HL-60 (cell line): ENCODE measurements at regions not wholly inside any gene's neighbourhood (a gene's known extent, or its start where the extent isn't known, plus 50 kb on each side); places are given as distances from the start of the nearest gene placed in this dataset.

Source experiments
- GABPA ChIP-seq: IDR thresholded peaks from 2 replicates; pipeline ENCODE4 v1.6.1; 2012; ENCODE audit warnings: low read depth
- POLR2AphosphoS5 ChIP-seq: IDR thresholded peaks from 2 replicates; pipeline ENCODE4 v1.6.1; 2012; ENCODE audit warnings: low read depth
- REST ChIP-seq: IDR thresholded peaks from 2 replicates; pipeline ENCODE4 v1.6.1; 2012; ENCODE audit warnings: low read depth; ENCODE audit not compliant: insufficient replicate concordance
- TF ChIP-seq, protein P1 (sequence below): IDR thresholded peaks from one replicate; pipeline ENCODE4 v1.5.1; 2011; ENCODE audit warnings: low read length, control low read depth, inconsistent platforms; ENCODE audit not compliant: insufficient read depth

- TF ChIP-seq, protein P1, sequence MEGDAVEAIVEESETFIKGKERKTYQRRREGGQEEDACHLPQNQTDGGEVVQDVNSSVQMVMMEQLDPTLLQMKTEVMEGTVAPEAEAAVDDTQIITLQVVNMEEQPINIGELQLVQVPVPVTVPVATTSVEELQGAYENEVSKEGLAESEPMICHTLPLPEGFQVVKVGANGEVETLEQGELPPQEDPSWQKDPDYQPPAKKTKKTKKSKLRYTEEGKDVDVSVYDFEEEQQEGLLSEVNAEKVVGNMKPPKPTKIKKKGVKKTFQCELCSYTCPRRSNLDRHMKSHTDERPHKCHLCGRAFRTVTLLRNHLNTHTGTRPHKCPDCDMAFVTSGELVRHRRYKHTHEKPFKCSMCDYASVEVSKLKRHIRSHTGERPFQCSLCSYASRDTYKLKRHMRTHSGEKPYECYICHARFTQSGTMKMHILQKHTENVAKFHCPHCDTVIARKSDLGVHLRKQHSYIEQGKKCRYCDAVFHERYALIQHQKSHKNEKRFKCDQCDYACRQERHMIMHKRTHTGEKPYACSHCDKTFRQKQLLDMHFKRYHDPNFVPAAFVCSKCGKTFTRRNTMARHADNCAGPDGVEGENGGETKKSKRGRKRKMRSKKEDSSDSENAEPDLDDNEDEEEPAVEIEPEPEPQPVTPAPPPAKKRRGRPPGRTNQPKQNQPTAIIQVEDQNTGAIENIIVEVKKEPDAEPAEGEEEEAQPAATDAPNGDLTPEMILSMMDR = no peak
- TF ChIP-seq REST = no peak
- TF ChIP-seq GABPA = no peak
- no peak for TF ChIP-seq POLR2AphosphoS5
Observed at GRCh38 chr6:94424692-94425091, 1005.3 kb upstream of the EPHA7 start.
